Caki2 (cell line): ENCODE measurements at regions not wholly inside any gene's neighbourhood (a gene's known extent, or its start where the extent isn't known, plus 50 kb on each side); places are given as distances from the start of the nearest gene placed in this dataset.
A peak's percentile ranks its signal among the peaks of the same experiment; 100 is the strongest.
"Not testable (repeated sequence)": the region's sequence is repeated elsewhere in the genome, so short reads cannot be mapped to it uniquely, and the experiment has no call there.

Experiments
- DNase-seq: peaks from one replicate; pipeline ENCODE4 v3.0.0-alpha.2; 2015; ENCODE audit warnings: low read depth
- in situ Hi-C: cut with HindIII; loops from 2 replicates; pipeline ENCODE4 v1.10.0; 2016; ENCODE audit warnings: low sequenced_read_pairs, low pct_unique_long_range_greater_than_20kb, mixed read lengths

DNA sequence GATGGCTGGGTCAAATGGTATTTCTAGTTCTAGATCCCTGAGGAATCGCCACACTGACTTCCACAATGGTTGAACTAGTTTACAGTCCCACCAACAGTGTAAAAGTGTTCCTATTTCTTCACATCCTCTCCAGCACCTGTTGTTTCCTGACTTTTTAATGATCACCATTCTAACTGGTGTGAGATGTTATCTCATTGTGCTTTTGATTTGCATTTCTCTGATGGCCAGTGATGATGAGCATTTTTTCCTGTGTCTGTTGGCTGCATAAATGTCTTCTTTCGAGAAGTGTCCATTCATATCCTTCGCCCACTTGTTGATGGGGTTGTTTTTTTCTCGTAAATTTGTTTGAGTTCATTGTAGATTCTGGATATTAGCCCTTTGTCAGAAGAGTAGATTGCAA is 369.5 kb downstream of the CETN3 start:
- DNase-seq, in situ Hi-C loops: not testable (repeated sequence)

DNA sequence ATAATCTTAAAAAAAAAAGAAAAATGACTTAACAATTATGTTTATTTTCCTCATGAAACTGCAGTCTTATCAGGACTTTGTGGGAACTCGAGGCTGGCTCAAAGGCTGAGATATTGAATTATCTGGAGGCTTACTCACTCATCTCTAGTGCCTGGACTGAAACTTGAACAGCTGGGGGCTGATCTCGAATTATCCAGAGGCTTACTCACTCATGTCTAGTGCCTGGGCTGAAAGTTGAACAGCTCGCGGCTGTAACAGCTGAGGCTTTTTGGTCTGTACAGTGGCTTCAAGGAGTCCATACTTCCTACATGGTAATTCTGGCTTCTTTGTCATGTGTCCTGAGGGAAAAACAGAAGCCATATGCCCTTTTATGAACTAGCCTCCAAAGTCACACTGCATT is 371.9 kb downstream of the CETN3 start:
- in situ Hi-C loops: no loop called here
- no peak for DNase-seq

DNA sequence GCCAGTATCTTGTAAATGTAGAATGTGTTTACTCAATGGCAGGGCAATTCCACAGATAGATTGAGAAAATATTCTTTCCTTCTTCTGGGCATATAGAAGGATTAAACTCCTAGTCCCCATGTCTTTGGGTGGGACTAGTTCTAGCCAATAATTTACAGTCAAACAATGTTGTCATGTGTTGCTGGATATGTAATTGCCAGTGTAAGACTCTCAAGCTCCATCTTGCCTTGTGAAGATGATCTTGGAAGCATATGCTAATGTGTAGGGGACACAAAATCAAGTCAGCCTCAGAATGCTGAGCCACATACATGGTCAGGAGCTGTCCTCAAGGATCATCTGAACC is 386.9 kb downstream of the CETN3 start:
- in situ Hi-C loops: no loop called here
- peak; percentile 8 for DNase-seq

- in situ Hi-C loops: no loop called here
- no peak for DNase-seq
Observed at GRCh38 chr5:90022002-90022710, 387.4 kb downstream of the CETN3 start.

- in situ Hi-C loops: no loop called here
Observed at GRCh38 chr5:90020575-90021538, 388.7 kb downstream of the CETN3 start.

GRCh38 chr5:90017239-90017638 is 392.3 kb downstream of the CETN3 start:
- in situ Hi-C loops: no loop called here
- DNase-seq: no peak

More at GRCh38 chr5:90020575-90021538, 388.7 kb downstream of the CETN3 start:
- DNase-seq: peak; percentile 73

DNA sequence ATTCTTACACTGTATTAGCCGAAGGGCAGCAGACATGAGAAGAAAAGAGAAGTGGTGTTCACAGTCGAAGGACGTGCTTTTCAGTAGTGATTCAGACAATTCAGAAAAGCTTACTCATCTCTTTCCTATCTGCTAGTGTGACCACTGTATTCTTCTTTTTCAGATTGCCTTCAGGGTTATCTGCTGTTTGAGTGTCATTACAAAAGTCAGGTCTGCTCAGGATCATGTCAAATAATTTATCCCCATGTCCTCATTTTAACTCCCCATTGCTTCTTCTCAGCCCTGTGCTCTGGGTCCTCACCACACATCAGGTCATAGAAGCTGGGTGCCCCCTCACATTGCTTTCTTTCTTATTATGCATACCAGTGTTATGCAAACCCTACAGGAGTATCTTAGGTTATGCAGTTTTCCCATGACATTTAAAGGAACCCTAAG is 394.0 kb downstream of the CETN3 start:
- no peak for DNase-seq

GRCh38 chr5:90014420-90014819 is 395.1 kb downstream of the CETN3 start:
- no peak for DNase-seq
- in situ Hi-C loops: no loop called here

More for the DNA sequence above, 394.0 kb downstream of the CETN3 start:
- in situ Hi-C loops: no loop called here

DNA sequence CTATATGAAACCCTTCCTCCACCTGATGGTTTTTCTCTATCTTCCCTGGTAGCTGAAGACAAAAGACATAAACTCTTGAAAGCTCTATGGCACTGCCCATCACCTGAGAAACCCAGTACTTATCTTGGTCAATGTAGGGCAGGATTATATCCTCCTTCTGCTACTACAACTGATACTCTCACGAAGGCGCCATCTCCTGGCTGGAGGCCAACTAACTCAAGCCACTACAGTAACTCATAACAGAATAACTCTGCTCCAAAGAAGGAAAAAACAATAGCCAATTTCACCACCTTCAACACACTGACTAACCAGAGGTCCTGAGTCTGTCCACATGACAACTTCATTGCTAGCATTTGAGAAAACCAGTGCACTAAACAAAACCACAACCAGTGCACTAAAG is 409.2 kb downstream of the CETN3 start:
- DNase-seq: no peak
- in situ Hi-C loops: no loop called here

- in situ Hi-C loops: no loop called here
Observed at GRCh38 chr5:89998519-89999305, 410.8 kb downstream of the CETN3 start.

DNA sequence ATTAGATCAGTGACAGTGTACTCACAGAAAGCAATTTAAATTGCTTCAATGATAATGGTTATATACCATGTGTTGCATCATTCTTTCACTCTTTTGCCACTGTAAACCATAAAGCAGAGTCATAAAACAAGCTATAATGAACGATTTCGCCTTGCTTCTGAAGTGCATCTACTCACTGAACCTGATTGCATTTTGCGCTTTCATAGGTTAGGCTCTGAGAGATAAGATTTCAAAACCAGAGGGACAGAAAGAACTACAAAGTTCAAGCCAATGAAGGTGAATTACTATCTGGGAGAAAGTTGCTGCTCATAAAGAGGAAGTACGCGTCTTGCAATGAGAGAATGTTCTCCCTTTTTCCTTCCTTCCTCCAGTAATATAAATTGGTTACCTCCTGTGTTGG is 412.7 kb downstream of the CETN3 start:
- in situ Hi-C loops: no loop called here
- no peak for DNase-seq

More at GRCh38 chr5:89998519-89999305, 410.8 kb downstream of the CETN3 start:
- DNase-seq: no peak

DNA sequence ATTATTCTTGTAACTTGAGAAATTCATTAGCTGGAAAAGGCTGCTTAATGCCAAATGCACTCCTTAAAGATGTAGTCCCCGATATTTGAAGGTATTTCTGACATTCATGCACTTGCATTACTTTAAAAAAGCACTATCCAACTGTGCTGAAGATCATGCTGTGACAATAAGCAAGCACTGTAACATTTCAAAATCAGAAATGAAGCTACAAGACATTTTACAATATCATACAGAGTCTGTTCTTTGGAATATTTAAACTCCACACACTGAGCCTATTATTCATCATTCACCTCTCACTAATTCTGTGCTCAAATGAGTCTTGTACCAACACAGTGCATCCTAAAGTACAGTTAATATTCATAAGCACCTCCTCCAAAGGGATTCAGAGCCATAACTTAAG is 413.2 kb downstream of the CETN3 start:
- no peak for DNase-seq
- in situ Hi-C loops: no loop called here

DNA sequence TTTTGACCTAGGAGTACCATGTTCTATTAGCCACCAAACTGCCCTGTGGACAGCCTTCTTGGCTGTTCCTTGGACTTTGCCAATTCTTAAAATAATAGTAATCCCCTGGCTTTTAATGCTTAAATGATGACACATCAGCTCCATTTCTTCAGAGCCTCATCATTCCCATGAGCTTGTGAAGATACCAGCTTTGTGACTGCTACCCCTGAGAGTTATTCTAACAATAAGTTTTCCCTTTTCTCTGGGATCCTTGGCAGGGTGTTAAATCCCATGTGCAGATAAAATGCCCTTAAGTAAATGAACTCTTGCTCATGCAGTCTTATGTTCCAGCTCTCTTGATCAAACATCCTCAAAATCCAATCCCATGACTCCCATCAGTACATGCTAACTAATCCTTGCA is 415.3 kb downstream of the CETN3 start:
- in situ Hi-C loops: no loop called here

DNA sequence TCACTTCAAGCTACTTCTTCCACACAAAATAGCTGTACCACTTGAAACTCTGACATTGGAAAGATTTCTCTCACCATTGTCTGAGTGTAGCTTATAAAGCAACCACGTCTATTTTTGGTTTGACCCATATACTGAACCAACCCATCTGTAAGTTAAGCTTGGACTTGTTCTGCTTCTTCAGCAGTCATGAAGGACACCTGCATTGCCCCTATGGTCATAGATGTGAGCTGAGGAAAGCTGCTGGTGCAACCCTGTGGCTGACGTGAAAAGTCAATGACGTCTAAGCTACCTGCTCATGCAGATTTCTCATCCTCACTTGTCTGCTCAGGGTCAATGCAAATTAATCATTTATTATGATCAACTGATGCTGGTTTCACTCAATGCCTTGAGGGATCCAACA is 417.4 kb downstream of the CETN3 start:
- in situ Hi-C loops: no loop called here
- no peak for DNase-seq

More for the DNA sequence above, 415.3 kb downstream of the CETN3 start:
- no peak for DNase-seq

- in situ Hi-C loops: no loop called here
- DNase-seq: no peak
Observed at GRCh38 chr5:89991592-89991991, 418.0 kb downstream of the CETN3 start.

- no peak for DNase-seq
- in situ Hi-C loops: no loop called here
Observed at GRCh38 chr5:89989776-89990175, 419.8 kb downstream of the CETN3 start.

DNA sequence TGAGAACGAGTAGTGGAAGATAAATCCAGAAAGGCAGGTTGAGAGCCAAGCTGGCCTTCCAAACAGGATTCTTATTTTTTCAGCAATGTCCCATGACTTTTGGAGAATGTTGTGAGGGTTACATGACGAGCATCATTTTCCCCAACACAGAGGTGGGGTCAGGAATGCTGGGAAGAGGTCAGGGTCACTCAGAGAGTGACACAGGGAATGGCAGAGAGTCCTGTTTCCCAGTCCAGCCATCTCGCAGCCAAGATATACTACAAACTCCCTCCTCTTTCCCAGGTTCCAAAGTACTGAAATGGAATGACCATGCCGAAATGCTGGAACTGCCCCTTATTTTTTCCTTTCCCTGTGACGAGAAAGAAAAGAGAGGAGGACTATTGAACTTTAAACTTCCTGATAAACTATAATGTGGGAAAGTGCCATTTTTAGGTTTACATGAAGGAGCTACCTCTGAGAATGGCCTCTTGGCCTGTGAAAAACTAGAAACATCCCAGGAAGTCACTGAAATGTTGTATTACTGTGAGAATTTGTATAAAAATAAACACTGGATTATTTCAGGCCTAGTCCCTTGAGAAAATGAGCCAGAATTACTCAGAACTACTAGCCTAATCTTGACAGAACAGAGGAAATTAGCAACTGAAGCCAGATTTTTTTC is 420.4 kb downstream of the CETN3 start:
- in situ Hi-C loops: no loop called here
- no peak for DNase-seq

DNA sequence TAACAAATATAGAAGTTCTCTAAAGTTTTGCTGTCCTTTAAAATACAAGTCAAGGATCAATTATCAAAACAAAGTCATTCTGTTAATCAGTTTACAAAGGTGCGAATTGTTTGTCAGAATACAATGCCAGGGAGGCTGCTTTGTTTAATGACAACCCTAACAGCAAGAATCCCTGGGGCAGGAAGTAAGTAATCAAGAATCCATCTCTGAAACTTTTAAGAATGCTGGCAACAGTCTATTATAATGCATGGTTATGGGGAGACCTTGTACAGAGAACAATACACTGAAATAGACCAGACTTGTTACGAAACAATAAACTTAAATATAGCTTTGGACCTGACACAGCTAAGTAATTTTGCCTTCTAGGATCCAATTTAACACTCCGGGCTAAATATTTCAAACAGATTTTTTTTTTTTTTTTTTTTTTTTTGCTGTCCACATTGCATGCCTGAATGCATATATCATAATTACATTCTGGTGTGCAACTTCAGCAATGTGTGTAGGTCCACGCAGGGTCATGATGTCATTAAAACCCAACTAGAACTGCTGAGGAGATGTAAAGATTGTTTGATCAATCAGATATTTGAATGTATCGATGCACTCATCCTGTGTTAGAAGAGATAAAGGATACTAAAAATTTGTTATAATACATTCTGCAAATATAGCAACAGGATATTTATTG is 421.3 kb downstream of the CETN3 start:
- DNase-seq: no peak
- in situ Hi-C loops: no loop called here
